Cardiac septum (tissue), 1 donor: ENCODE measurements at regions not wholly inside any gene's neighbourhood (a gene's known extent, or its start where the extent isn't known, plus 50 kb on each side); places are given as distances from the start of the nearest gene placed in this dataset.
"Not testable (repeated sequence)": the region's sequence is repeated elsewhere in the genome, so short reads cannot be mapped to it uniquely, and the experiment has no call there.

Experiments
- DNase-seq: peaks from one replicate; pipeline ENCODE4 v3.0.0-alpha.2; 2020; ENCODE audit warnings: low spot score
- intact Hi-C: fragments of 100-400 bp; cut with DNase I; formaldehyde crosslinking; loops from one replicate; pipeline ENCODE4 v1.14.0; 2022
- donor health status: DM: no; HTN: no; CAD: no.

DNA sequence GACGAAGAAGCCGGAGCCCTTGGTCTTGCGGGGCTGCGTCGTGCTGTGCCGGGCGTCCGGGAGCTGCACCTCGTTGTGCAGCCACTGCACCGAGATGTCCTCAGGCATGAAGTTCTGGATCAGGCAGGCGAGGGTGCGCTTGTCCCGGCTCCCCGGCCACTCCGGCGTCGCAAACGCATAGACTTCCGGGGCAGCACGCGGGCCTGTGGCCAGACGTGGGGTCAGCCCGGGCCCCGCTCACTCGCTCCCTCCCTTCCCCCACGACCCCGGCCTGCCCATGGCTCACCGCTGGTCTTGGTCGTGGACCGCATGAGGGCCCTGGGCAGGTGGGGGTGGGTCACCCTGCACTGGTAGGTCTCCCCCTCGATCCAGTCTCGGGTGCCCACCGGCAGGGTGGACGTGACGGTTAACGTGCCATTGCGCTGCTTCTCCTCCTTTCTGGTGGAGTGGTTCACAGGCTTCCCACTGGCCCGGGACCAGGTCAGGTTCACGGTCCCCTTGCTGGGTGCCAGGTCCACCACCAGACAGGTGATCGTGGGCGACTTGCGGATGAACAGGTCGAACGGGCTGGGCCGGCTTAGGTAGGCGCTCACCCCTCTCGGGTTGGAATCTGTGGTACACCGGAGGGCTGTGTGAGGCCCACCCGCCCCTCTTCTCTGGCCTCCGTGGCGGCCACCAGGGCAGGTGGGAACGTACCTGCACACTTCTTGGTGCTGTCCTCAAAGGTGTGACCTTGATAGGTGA lies 74.0 kb downstream of the TMEM121 start:
- intact Hi-C loops, DNase-seq: not testable (repeated sequence)

DNA sequence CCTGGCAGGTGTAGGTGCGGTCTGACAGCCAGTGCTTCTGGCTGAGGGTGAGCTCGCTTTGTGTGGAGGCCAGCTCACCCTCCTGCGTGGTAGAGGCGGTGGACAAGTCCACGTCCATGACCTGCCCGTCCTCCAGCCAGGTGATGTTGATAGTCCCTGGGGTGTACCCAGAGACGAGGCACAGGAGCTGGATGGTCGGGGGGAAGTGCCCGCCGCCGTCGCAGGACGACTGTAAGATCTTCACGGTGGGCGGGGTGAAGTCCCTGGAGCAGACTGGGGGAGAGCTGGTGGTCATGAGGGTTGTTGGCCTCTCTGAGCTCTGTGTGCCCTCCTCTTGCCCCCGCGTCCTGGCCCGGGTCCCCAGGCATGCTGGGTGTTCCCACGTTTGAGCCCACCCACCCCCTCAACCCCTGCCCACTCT lies 74.6 kb downstream of the TMEM121 start:
- DNase-seq: no peak
- intact Hi-C loops: no loop called here

DNA sequence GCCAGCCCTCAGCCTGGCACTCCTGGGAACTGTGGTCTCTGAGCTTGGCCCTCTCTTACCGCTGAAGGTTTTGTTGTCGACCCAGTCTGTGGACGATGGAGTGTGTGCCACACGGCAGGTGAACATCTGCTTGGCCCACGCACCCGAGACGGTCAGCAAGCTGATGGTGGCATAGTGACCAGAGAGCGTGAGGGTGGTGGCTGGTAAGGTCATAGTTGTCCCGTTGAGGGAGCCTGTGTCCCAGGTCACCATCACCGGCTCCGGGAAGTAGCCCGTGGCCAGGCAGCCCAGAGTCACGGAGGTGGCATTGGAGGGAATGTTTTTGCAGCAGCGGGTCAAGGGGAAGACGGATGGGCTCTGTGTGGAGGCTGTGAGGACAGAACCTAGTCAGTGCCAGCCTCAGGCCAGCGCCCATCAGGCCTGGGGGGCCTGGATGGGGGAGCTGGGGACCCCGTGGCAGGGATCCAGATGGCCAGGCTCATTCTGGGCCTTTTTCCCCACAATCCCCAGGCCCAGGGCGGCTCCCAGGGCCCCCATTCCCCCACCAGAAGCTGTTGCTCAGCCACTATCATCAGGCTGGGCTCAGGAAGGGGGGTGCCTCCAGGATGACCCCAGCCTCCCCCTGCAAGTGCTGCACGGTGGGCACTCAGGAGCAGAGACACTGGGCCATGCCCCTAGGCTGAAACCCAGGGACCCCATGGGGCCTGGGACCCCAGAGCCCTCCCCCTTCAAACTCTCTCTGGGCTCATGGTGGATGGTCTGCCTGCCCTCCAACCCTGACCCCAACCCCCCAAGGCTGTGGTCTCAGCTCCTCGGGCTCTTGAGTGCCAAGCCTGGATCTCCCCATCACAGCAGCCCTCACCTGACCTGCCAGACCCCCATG lies 75.2 kb downstream of the TMEM121 start:
- no peak for DNase-seq
- intact Hi-C loops: no loop called here

DNA sequence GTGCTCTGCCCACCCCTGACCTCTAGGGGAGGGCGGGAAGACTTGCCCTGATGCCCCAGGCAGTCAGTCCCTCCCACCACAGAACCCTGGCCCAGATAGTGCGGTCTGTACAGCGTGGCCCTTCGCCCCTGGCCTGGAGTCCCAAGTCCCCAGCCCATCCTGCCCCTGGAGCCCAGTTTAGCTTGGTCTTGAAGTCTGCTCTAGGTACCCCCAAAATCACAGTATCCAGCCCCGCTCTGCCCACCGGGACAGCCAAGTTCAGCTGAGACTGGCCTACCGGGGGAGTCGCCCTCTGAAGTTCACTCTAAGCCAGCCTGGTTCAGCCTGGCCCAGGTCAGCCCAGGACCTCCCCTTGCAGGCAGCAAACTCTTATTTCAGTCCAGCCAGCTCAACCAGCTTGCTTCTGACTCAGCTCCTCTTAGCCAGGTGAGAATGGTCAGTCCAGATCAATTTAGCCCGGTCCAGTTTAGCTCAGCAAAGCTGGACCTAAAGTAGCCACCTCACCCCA lies 75.9 kb downstream of the TMEM121 start:
- intact Hi-C loops: no loop called here
- no peak for DNase-seq

DNA sequence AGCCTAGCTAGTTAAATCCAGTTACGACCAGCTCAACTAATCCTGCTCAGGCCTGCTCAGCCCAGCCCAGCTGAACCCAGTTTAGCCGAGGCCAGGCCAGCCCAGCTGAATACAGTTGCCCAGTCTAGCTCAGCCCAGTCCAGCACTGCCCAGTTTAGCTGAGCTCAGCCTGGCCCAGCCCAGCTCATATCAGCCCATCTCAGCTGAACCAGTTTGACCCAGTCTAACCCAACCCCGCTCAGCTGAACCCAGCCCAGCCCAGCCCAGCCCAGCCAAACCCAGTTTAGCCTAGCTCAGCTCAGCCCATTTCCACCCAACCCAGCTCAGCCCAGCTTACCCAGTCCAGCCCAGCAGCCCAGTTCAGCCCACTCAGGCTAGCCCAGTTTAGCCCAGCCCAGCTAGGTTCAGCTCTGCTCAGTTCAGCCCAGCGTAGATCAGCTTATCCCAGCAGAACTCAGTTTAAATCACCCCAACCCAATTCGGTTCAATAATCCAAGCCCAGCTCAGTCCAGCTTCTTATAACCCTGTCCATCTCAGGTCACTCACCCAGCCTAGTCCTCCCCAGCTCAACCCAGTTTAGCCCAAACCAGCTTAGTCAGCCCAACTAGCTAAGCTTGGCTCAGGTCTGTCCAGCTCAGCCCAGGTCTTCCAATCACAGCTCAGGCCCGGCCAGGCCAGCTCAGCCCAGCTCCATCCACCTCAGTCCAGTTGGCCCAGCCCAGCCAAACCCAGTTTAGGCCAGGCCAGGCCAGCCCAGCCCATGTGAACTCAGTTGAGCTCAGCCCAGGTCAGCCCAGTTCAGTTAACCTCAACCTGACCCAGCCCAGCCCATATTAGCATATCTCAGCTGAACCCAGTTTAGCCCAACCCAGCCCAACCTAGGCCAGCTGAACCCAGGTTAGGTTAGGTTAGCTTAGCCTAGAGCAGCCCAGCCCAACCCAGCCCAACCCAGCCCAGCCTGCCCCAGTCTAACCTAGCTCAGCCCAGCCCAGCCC lies 76.7 kb downstream of the TMEM121 start:
- intact Hi-C loops: no loop called here
- DNase-seq: no peak

DNA sequence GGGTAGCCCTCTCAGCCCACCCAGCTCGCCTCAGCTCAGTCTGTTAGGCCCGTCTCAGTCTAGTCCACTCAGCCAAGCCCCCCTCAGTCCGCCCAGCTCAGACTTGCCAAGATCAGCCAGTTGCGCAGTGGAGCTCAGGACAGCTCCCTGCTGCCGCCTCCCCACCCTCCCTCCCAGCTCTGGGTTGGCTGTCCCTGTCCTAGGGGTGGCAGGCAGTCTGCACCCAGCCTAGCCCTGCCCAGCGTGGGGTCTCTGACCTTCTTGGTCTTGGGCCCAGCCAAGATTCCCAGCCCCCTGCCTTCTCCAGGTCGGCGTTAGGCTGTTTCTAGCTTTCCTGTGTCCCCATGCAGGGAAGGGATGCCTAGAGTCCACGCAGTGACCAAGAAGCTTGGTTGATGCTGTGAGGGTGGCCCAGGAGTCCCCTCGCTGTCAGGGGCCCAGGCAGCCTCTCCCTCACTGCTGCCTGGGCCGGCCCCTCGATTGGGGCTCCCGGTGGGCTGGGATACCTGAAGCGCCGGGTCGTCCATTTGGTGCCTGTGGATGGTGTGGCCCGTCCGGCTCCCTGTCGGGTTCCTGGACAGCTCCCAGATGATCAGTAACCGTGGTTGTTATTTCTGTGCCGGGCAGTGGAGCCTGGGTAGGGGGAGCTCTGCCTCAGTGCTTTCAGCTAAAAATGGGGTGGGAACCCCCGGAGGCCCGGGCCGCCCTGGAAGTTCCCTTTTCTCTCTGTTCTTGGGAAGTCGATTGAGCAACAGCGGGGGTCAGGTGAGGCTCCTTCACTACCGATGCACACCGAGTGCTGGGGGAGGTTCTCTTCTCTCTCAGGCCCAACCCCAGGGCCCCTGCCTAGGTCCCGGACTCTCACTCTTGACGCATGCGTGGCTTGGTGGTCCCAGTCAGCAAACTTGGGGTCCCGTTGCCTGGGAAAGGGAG lies 78.4 kb downstream of the TMEM121 start:
- intact Hi-C loops, DNase-seq: not testable (repeated sequence)

DNA sequence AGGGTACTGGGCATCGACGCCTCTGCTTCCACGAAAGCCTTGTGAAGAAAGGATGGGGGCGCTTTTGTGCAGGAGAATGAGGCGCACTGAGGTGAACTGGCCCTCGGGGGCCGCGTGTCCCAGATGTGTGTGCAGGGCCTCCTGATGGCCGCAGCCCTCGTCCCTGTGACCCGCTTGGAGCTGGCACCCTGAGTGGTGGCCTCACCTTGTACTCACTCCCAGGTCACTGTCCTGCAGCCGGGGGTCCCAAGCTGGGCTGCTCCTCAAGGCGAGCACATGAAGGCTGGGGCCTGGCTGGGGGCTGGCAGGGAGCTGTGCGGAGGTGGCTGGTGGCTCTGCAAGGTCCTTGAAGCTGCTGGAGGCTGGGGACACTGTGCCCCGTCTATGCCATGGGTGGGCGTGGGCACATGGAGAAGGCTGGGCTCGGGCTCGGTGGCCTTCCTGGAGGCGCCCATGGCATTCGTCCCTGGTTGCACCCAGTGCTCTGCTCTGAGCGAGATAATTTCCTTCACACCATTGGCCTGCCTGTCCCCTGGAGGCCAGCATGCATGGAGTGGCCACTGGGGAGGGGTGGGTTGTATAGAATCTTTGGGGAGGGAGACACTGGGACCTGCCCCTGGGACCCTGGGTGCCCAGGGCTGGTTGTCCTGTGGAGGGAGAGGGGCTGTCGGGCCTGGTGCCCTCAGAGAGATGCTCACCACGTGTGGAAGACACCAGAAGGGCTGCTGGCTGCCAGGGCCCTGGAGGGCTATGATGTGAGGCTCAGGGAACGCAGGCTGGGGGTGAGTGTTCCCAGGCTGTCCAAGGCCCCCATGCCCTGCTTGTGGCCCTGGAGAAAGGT lies 79.3 kb downstream of the TMEM121 start:
- peak; percentile 72 for DNase-seq
- intact Hi-C loops: no loop called here

DNA sequence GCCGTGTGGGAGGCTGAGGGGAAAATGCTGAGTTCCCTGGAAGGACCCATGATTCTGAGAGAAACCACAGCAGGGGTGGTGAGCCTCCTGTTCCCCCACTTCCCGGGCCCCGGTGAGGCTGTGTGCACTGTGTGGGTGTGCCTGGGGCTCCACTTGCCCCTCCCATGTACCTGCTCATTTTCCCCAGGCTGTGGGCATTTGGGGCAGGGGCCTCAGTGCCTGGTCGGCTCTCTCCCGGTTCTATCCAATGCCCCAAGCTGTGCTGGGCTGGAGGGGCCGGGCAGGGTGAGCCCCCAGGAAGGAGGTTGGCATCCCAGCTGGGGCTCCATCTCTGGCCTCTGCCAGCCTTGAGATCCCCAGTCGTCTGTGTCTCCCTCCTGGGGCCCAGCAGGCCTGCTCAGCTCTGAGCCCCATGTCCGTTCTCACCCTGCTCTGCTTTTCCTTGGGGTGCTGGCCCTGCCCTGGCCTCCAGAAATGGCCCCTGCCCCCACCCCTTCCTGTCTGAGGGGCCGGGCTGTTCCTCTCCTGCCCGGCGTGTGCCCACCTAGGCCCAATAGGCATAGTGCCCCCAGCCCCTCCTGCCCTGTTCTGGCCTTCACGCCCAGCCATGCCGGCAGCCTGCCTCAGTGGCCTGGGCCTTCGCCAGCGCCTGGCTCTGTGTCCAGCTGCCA lies 80.1 kb downstream of the TMEM121 start:
- DNase-seq, intact Hi-C loops: not testable (repeated sequence)

DNA sequence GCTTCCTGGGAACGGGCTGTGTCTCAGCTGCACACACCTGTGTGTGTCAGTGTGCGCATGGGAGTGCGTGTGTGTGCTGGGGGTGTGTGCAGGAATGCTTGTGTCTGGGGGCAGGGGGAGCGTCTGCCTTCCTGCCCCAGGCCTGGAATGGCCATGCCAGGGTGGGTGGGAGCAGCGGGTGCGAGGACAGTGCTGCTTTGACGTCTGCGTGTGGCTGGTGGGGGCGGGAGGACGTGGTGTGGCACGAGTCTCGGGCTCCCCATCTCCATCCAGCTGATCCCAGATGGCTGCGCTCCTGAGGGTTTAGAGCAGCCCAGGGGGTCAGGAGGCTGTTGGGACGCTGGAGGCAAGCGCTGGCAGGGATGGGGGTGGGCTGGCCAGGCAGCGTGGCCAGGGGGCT lies 80.6 kb downstream of the TMEM121 start:
- DNase-seq, intact Hi-C loops: not testable (repeated sequence)

- intact Hi-C loops, DNase-seq: not testable (repeated sequence)
Observed at GRCh38 chr14:105614987-105615386, 88.6 kb downstream of the TMEM121 start.

DNA sequence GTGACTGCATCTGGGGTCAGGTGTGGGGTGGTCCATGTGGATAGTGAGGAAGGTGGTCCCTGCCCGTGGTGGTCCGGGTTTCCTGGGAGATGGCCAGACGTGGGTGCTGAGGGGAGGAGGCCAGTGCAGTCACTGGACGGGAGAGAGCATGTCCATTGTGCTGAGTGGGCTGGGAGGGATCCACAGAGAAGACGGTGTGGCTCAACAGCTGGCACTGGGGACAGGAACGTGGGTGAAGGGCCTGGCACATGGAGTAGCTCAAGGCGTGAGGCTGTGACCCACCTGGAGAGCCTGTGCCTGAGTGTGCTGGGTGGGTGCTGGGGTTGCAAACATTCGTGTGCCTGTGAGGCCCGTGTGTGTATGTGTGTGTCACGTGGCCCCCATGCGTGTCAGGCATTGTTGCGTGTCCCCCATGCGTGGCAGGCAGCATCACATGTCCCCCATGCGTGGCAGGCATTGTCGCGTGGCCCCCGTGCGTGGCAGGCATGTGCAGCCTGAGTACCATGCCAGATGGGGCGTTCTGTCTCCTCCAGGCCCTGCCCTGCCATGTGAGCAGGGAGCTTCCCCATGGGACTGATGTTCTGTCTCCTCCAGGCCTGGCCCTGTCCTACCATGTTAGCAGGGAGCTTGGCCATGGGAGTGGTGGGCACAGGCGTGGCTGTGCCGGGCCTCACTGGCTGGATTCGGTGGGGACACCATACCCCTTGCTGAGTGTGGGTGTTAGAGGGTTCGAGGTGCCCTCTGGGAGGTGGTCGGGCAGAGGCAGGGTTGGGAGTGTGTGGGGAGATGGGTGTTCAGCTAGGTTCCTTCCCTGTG lies 89.8 kb downstream of the TMEM121 start:
- DNase-seq: peak; percentile 76
- intact Hi-C loops: not testable (repeated sequence)

GRCh38 chr14:105616802-105617192 lies 90.4 kb downstream of the TMEM121 start:
- intact Hi-C loops: no loop called here
- peak; percentile 73 for DNase-seq

GRCh38 chr14:105617201-105617777 lies 90.9 kb downstream of the TMEM121 start:
- intact Hi-C loops: no loop called here
- no peak for DNase-seq

DNA sequence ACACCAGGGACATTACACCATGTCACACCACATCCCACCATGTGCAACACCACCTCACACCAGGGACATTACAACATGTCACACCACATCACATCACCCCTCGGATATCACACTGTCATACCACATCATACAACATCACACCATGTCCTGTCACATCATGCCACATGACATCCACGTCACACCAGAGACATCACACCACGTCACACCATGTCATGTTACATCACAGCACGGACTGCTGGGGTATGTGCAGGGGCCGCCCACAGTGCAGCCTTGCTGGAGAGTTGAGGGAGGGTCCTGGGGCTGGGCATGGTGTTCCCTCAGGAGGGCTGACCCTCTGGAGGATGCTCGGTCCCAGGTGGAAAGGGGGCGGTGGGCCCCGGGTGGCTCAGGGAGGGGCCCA lies 91.4 kb downstream of the TMEM121 start:
- intact Hi-C loops, DNase-seq: not testable (repeated sequence)

DNA sequence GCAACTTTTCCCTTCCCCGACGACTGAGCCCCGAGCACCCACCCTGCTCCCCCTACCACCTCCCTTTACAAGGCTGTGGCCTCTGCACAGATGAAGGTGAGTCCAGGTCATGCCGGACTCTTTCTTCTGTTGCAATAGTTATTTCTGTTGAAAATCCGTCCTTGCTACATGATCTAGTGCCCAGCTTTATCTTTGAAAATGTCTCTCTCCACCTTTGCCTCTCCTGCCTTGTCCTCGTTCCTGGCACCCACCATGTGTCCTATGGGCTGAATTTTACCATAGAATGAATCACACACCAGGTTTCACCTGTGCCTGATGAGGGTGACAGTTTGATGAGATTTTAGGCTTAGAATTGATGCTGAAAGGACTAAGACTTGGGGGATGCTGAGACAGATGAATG lies 92.9 kb downstream of the TMEM121 start:
- intact Hi-C loops, DNase-seq: not testable (repeated sequence)
